GM12872 (cell line): ENCODE measurements at regions not wholly inside any gene's neighbourhood (a gene's known extent, or its start where the extent isn't known, plus 50 kb on each side); places are given as distances from the start of the nearest gene placed in this dataset.

Experiments used
- CTCF ChIP-seq: IDR thresholded peaks from 3 replicates; pipeline ENCODE4 v1.5.1; 2011; ENCODE audit warnings: low read depth, mild to moderate bottlenecking, low read length, moderate library complexity; ENCODE audit not compliant: insufficient read depth

GRCh38 chr3:159039286-159039685 is 237.4 kb downstream of the MFSD1 start:
- no peak for TF ChIP-seq CTCF

- TF ChIP-seq CTCF: no peak
These were observed 243.5 kb downstream of the MFSD1 start for GRCh38 chr3:159045279-159045885.

- no peak for TF ChIP-seq CTCF
These were observed 245.5 kb downstream of the MFSD1 start for GRCh38 chr3:159047361-159047760.

GRCh38 chr3:159057621-159058020 is 255.8 kb downstream of the MFSD1 start:
- no peak for TF ChIP-seq CTCF

- no peak for TF ChIP-seq CTCF
These were observed 257.0 kb downstream of the MFSD1 start for GRCh38 chr3:159058859-159059258.

GRCh38 chr3:159059395-159059794 is 257.5 kb downstream of the MFSD1 start:
- TF ChIP-seq CTCF: no peak

- no peak for TF ChIP-seq CTCF
These were observed 261.0 kb downstream of the MFSD1 start for GRCh38 chr3:159062734-159063410.

- no peak for TF ChIP-seq CTCF
These were observed 267.2 kb downstream of the MFSD1 start, which contains the start of gene IQCJ for GRCh38 chr3:159069091-159069490. IQCJ (plus strand) TSS chr3:159069319.
